Tibial artery (tissue), 4 donors: ENCODE measurements at regions not wholly inside any gene's neighbourhood (a gene's known extent, or its start where the extent isn't known, plus 50 kb on each side); places are given as distances from the start of the nearest gene placed in this dataset.

Experiments
- DNase-seq, 2 donors: peaks; one replicate each; pipeline ENCODE4 v3.0.0-alpha.2; 2019
- H3K27ac ChIP-seq, 2 donors: fragments of 200-600 bp; sonication (generic) in 1 of 2; 1 replicate in 1 of 2; 2 replicates in 1 of 2; pipeline ENCODE4 v1.5.1; 2018 to 2019; ENCODE audit warnings: mild to moderate bottlenecking in 1 of 2
- H3K27me3 ChIP-seq, 2 donors: fragments of 200-600 bp; sonication (generic) in 1 of 2; one replicate each; pipeline versions ENCODE4 v1.5.1 to v1.6.0; 2016 to 2019
- H3K36me3 ChIP-seq, 3 donors: fragments of 200-600 bp; sonication (generic) in 2 of 3; one replicate each; pipeline ENCODE4 v1.5.1; 2016 to 2019; ENCODE audit warnings: mild to moderate bottlenecking in 2 of 3
- H3K4me1 ChIP-seq, 4 donors: fragments of 200-600 bp; sonication (generic) in 2 of 4; 1 replicate in 3 of 4; 2 replicates in 1 of 4; pipeline ENCODE4 v1.5.1; 2016 to 2019
- H3K4me3 ChIP-seq, 2 donors: fragments of 200-600 bp; sonication (generic) in 1 of 2; 1 replicate in 1 of 2; 2 replicates in 1 of 2; pipeline ENCODE4 v1.5.1; 2018 to 2019; ENCODE audit warnings: mild to moderate bottlenecking in 2 of 2
- H3K9me3 ChIP-seq, 3 donors: fragments of 200-600 bp; sonication (generic) in 1 of 3; one replicate each; pipeline ENCODE4 v1.5.1; 2016 to 2019
- intact Hi-C: fragments of 100-400 bp; cut with DNase I; formaldehyde crosslinking; loops from one replicate; pipeline ENCODE4 v1.15.0; 2023; ENCODE audit warnings: low total_unique reads
- TF ChIP-seq, protein P1 (sequence below), 2 experiments: fragments of 200-600 bp in 1 of 2; fragments of 450-650 bp in 1 of 2; IDR thresholded peaks; one replicate each; pipeline ENCODE4 v1.5.1; 2017 to 2019; ENCODE audit warnings: antibody characterized with exemption in 2 of 2, mild to moderate bottlenecking in 1 of 2, moderate library complexity in 1 of 2

DNA sequence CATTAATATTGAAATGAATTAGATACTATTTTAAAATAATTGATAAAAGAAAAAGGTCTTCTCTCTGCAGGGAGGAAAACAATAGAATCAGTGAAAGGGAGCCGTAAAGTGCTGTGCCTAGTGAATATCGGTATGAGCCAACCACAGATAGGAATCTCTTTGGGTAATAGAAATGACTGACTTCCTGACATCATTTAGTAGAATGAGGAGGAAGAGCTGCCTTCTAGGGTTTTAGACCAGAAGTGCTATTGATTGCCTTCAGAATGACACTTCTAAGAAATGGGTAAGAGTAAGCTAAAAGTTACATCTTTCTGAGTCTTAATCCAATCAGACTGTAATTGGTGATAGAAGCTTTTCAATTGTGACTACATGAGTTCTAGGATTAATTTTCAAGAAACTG, 134.0 kb upstream of the MAP9 start:
- TF ChIP-seq, protein P1, sequence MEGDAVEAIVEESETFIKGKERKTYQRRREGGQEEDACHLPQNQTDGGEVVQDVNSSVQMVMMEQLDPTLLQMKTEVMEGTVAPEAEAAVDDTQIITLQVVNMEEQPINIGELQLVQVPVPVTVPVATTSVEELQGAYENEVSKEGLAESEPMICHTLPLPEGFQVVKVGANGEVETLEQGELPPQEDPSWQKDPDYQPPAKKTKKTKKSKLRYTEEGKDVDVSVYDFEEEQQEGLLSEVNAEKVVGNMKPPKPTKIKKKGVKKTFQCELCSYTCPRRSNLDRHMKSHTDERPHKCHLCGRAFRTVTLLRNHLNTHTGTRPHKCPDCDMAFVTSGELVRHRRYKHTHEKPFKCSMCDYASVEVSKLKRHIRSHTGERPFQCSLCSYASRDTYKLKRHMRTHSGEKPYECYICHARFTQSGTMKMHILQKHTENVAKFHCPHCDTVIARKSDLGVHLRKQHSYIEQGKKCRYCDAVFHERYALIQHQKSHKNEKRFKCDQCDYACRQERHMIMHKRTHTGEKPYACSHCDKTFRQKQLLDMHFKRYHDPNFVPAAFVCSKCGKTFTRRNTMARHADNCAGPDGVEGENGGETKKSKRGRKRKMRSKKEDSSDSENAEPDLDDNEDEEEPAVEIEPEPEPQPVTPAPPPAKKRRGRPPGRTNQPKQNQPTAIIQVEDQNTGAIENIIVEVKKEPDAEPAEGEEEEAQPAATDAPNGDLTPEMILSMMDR (IDR thresholded peaks at IDR 0.05): no peak
- H3K27me3 ChIP-seq: no peaks in the 10 kb centered on the region
- no peak for DNase-seq
- peaks cover 0 to 71% (median 15%) of the 10 kb centered on the region in 4 donors for H3K4me1 ChIP-seq
- peak overlapping the region in 1 of 2 donors; percentile 60 for H3K27ac ChIP-seq
- no peak overlapping the region for H3K4me3 ChIP-seq
- intact Hi-C loops: no loop called here
- no peaks in the 10 kb centered on the region for H3K9me3 ChIP-seq
- H3K36me3 ChIP-seq: no peaks in the 10 kb centered on the region

DNA sequence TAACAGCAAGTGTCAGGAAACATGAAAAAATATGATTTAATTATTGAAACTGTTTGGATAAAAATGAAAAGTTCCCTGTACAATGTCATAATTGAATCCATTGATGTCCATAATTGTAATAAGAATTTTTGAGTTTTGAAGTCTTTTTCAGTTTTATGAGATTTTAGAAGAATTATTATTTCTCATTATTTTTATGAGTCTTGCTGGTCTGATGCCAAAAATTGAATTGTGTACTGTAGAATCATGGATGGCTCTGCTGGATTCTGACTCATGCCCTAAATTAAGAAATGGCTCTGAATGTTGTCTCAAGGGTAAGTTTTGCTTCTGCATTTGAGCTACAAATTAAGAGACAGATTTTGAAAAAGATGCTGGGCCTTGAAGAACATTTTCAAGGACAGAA, 132.8 kb upstream of the MAP9 start:
- peak overlapping the region in 1 of 2 donors; percentile 20 for H3K27ac ChIP-seq

DNA sequence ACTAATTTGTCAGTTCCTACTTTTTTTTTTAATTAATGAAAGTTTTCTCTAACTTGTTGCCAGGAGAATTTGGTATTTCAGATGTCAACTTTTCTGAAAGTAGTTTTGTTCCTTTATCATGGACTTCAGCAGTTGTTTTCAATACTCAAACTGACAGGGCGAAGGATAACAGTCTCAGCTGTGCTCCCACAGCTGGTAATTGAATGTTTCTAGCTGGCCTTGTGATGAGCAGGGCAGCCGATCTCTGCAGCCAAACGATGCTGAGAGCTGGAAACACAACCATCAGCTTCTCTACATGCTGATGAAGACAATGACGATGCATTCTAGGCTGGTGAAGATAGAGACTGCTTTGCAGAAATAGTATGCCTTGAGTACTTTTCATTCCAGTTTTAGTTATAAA, 130.0 kb upstream of the MAP9 start:
- H3K36me3 ChIP-seq: no peaks in the 10 kb centered on the region
- H3K9me3 ChIP-seq: no peaks in the 10 kb centered on the region
- DNase-seq: no peak
- H3K27me3 ChIP-seq: no peaks in the 10 kb centered on the region
- TF ChIP-seq, protein P1 (IDR thresholded peaks at IDR 0.05): no peak
- intact Hi-C loops: no loop called here
- peaks cover 0 to 46% (median 4%) of the 10 kb centered on the region in 4 donors for H3K4me1 ChIP-seq
- H3K4me3 ChIP-seq: no peak overlapping the region
- peak overlapping the region in 1 of 2 donors; percentile 23 for H3K27ac ChIP-seq

More for the DNA sequence above, 132.8 kb upstream of the MAP9 start:
- no peak for DNase-seq
- no peaks in the 10 kb centered on the region for H3K27me3 ChIP-seq
- H3K9me3 ChIP-seq: no peaks in the 10 kb centered on the region
- no peaks in the 10 kb centered on the region for H3K36me3 ChIP-seq
- TF ChIP-seq, protein P1 (IDR thresholded peaks at IDR 0.05): no peak
- peaks cover 0 to 72% (median 15%) of the 10 kb centered on the region in 4 donors for H3K4me1 ChIP-seq
- intact Hi-C loops: no loop called here
- H3K4me3 ChIP-seq: no peak overlapping the region

GRCh38 chr4:155505321-155505720, 128.6 kb upstream of the MAP9 start:
- H3K9me3 ChIP-seq: no peaks in the 10 kb centered on the region
- H3K27ac ChIP-seq: no peak overlapping the region
- H3K4me1 ChIP-seq: peaks cover 0 to 34% (median 4%) of the 10 kb centered on the region in 4 donors
- intact Hi-C loops: no loop called here
- no peak for DNase-seq
- H3K27me3 ChIP-seq: no peaks in the 10 kb centered on the region
- no peak overlapping the region for H3K4me3 ChIP-seq
- TF ChIP-seq, protein P1 (IDR thresholded peaks at IDR 0.05): no peak
- no peaks in the 10 kb centered on the region for H3K36me3 ChIP-seq

- no peak for DNase-seq
- peaks cover 0 to 9% (median 0%) of the 10 kb centered on the region in 4 donors for H3K4me1 ChIP-seq
- TF ChIP-seq, protein P1 (IDR thresholded peaks at IDR 0.05): no peak
These were observed 120.5 kb upstream of the MAP9 start for GRCh38 chr4:155497306-155497705.

DNA sequence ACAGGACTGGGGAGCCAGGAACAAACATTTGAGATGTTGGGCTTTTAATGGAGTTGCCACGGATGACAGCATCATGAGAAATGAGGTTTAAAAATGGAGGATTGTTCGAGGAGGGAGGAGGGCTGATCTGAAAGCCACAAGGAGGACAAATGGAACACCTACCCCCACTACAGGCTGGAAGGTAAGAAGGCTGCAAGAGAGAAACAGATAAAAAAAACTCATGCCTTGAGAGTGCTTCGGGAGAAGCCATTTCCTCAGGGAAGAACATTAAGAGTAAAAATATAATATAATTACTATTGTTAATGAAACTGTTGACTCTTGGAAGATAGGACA, 119.5 kb upstream of the MAP9 start:
- Histone ChIP-seq H3K4me3 (no peak overlapping the region), H3K27ac (no peak overlapping the region), H3K9me3 (no peaks in the 10 kb centered on the region), H3K27me3 (no peaks in the 10 kb centered on the region), H3K4me1 (peaks cover 0 to 9% (median 0%) of the 10 kb centered on the region in 4 donors), H3K36me3 (no peaks in the 10 kb centered on the region)
- no peak for DNase-seq
- intact Hi-C loops: loop anchor here (2.0 kb wide), 1 partner anchor 63 kb away; no protein-coding TSS in a partner anchor
- TF ChIP-seq, protein P1 (IDR thresholded peaks at IDR 0.05): no peak

More at GRCh38 chr4:155497306-155497705, 120.5 kb upstream of the MAP9 start:
- Histone ChIP-seq H3K27me3 (no peaks in the 10 kb centered on the region), H3K36me3 (no peaks in the 10 kb centered on the region), H3K9me3 (no peaks in the 10 kb centered on the region), H3K27ac (no peak overlapping the region), H3K4me3 (no peak overlapping the region)
- intact Hi-C loops: loop anchor here (2.0 kb wide), 1 partner anchor 65 kb away; no protein-coding TSS in a partner anchor
